Fibroblast of pulmonary artery (primary cell): ENCODE measurements at regions not wholly inside any gene's neighbourhood (a gene's known extent, or its start where the extent isn't known, plus 50 kb on each side); places are given as distances from the start of the nearest gene placed in this dataset.

Experiments used
- DNase-seq: peaks from one replicate; pipeline ENCODE4 v3.0.0-alpha.2; 2010; ENCODE audit warnings: low read depth
- H3K4me3 ChIP-seq: replicated peaks from 2 replicates; pipeline ENCODE4 v1.5.1; 2011; ENCODE audit warnings: low read depth, mild to moderate bottlenecking, control low read depth, low read length, moderate library complexity
- CTCF ChIP-seq: IDR thresholded peaks from 2 replicates; pipeline ENCODE4 v1.5.1; 2011; ENCODE audit warnings: mild to moderate bottlenecking, control low read depth, low read length, inconsistent platforms; ENCODE audit errors: missing control alignments

- peak; percentile 28 for DNase-seq
- TF ChIP-seq CTCF: no peak
- no peak overlapping the region for H3K4me3 ChIP-seq
Observed at GRCh38 chr12:42683933-42684801, 94.6 kb upstream of the PRICKLE1 start.

GRCh38 chr12:42683266-42683665 is 93.7 kb upstream of the PRICKLE1 start:
- no peak for DNase-seq
- H3K4me3 ChIP-seq: no peak overlapping the region
- no peak for TF ChIP-seq CTCF

GRCh38 chr12:42679466-42679865 is 89.9 kb upstream of the PRICKLE1 start:
- TF ChIP-seq CTCF: no peak
- no peak overlapping the region for H3K4me3 ChIP-seq
- DNase-seq: no peak

GRCh38 chr12:42677461-42677860 is 87.9 kb upstream of the PRICKLE1 start:
- no peak for TF ChIP-seq CTCF
- no peak for DNase-seq
- no peak overlapping the region for H3K4me3 ChIP-seq

GRCh38 chr12:42673535-42673934 is 84.0 kb upstream of the PRICKLE1 start:
- no peak for DNase-seq
- H3K4me3 ChIP-seq: no peak overlapping the region
- no peak for TF ChIP-seq CTCF

GRCh38 chr12:42670719-42671118 is 81.2 kb upstream of the PRICKLE1 start:
- DNase-seq: no peak
- no peak for TF ChIP-seq CTCF
- H3K4me3 ChIP-seq: no peak overlapping the region

GRCh38 chr12:42669553-42669952 is 80.0 kb upstream of the PRICKLE1 start:
- TF ChIP-seq CTCF: no peak
- DNase-seq: peak; percentile 33
- H3K4me3 ChIP-seq: no peak overlapping the region
